ENCODE measurements at regions not wholly inside any gene's neighbourhood (a gene's known extent, or its start where the extent isn't known, plus 50 kb on each side); places are given as distances from the start of the nearest gene placed in this dataset.
A peak's percentile ranks its signal among the peaks of the same experiment; 100 is the strongest.

DNA sequence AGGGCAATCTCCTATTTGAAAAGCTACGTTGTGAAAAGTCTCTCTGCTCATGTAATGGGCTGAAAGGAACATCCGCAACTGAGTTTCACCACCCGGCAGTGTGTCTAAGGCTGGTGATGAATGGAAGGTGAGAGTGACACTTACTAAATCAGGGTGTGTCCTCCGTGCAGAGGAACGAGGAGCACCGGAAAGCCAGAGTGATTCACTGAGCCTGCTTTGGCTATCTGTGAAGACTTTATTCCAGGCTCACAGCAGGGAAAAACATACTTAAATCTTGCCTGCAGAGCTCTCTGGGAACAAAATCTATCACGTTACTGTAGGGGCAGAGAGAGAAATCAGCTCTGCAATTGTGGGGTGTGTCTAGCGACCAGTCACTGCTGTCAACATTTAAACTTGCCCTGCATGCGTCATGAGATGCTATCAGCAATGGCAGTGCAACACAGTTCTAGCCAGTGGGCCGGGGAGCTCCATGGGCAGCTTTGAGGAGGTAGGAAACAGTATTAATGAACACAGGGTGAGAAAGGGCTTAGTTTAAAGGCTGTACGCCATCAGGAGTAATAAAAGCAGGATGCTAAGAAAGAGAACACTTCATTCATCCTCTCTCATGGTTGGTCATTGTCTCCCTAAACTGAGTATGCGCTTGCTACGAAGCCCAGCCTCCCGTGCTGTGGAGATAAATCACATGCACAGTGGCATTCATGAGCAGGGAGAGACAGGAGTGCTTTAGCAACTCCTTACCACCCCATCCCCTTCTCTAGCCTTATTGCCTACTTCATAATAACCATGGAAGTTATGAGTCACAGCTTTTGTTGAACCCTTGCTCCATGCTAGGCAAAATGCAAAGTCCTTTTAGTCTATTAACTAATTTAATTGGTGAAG, 542.7 kb upstream of the ADAMTS9 start:
- H3K9ac ChIP-seq (ENCODE audit: low read length): no peak overlapping the region
- H3K14ac ChIP-seq (ENCODE audit: low read length in 2 of 2): no peak overlapping the region
- peak overlapping the region; percentile 15 to 48 for H3K18ac ChIP-seq (ENCODE audit: low read depth in 1 of 2, low read length in 2 of 2)
- H4K91ac ChIP-seq (ENCODE audit: low read length): no peak overlapping the region
- peak; percentile 60 for DNase-seq
- H3K4ac ChIP-seq (ENCODE audit: low read depth in 1 of 2, low read length in 2 of 2): peak overlapping the region in 1 of 2 experiments; percentile 41
- 46% methylated on average over 14 of the region's 14 CpGs for WGBS
- no peak overlapping the region for H3K4me3 ChIP-seq (ENCODE audit: insufficient read depth in 1 of 2, low read depth in 1 of 2, low read length in 2 of 2)
- no peak overlapping the region for H3K23ac ChIP-seq (ENCODE audit: low read length in 2 of 2)
- H3K79me1 ChIP-seq (replicated peaks; ENCODE audit: low read length, poor library complexity, severe bottlenecking): no peaks in the 10 kb centered on the region
- H3K9me3 ChIP-seq (ENCODE audit: control insufficient read depth, low read length): no peaks in the 10 kb centered on the region
- H3K27me3 ChIP-seq (ENCODE audit: control insufficient read depth in 1 of 2, insufficient read depth in 1 of 2, low read length in 2 of 2): no peaks in the 10 kb centered on the region
- no peak overlapping the region for H2BK5ac ChIP-seq (ENCODE audit: low read depth, low read length, poor library complexity, severe bottlenecking)
- peak overlapping the region in 1 of 2 experiments; percentile 50 for H2BK12ac ChIP-seq (ENCODE audit: low read length in 2 of 2)
- H3K4me2 ChIP-seq (ENCODE audit: low read length, poor library complexity, severe bottlenecking): no peak overlapping the region
- no peaks in the 10 kb centered on the region for H3K36me3 ChIP-seq (ENCODE audit: control insufficient read depth in 1 of 2, insufficient read depth in 2 of 2, low read depth in 1 of 2, low read length in 2 of 2)
- no peak overlapping the region for H2BK15ac ChIP-seq (ENCODE audit: low read depth, poor library complexity, severe bottlenecking)
- no peak overlapping the region for H2AFZ ChIP-seq (ENCODE audit: low read depth, low read length)
- H4K8ac ChIP-seq (ENCODE audit: low read length): no peak overlapping the region
- no peak overlapping the region for H3K27ac ChIP-seq (ENCODE audit: low read length, poor library complexity, severe bottlenecking)
- H2BK120ac ChIP-seq (ENCODE audit: low read depth, low read length): no peak overlapping the region
- no peak overlapping the region for H2AK5ac ChIP-seq (ENCODE audit: low read length, severe bottlenecking)
- H3K4me1 ChIP-seq (ENCODE audit: control insufficient read depth, insufficient read depth, low read depth, low read length): no peaks in the 10 kb centered on the region

DNA sequence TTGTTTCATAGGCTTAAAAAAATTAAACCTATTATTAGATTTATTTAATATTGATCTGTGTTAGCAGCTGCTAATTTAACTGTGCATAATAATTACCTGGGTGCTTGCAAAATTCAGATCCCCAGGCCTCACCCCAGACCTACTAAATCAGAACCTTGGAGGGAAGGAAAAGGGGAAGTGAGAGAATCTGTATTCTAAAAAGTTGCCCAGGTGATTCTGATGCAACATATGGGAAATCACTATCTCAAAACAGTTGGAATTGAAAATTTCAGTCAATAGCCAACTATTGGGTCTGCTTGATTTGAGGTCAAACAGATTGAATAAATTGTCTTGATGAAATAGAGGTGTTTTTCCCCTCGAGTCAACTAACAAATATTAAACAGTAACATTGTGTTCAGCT, 538.5 kb upstream of the ADAMTS9 start:
- H3K36me3 ChIP-seq (ENCODE audit: control insufficient read depth in 1 of 2, insufficient read depth in 2 of 2, low read depth in 1 of 2, low read length in 2 of 2): no peaks in the 10 kb centered on the region
- no peak overlapping the region for H2AK5ac ChIP-seq (ENCODE audit: low read length, severe bottlenecking)
- H2BK12ac ChIP-seq (ENCODE audit: low read length in 2 of 2): no peak overlapping the region
- no peak overlapping the region for H4K8ac ChIP-seq (ENCODE audit: low read length)
- no peak overlapping the region for H2BK5ac ChIP-seq (ENCODE audit: low read depth, low read length, poor library complexity, severe bottlenecking)
- no peak overlapping the region for H3K4me3 ChIP-seq (ENCODE audit: insufficient read depth in 1 of 2, low read depth in 1 of 2, low read length in 2 of 2)
- no peak overlapping the region for H2BK15ac ChIP-seq (ENCODE audit: low read depth, poor library complexity, severe bottlenecking)
- H3K14ac ChIP-seq (ENCODE audit: low read length in 2 of 2): no peak overlapping the region
- no peak overlapping the region for H3K18ac ChIP-seq (ENCODE audit: low read depth in 1 of 2, low read length in 2 of 2)
- no peaks in the 10 kb centered on the region for H3K9me3 ChIP-seq (ENCODE audit: control insufficient read depth, low read length)
- WGBS: 50% methylated on average over 1 of the region's 1 CpG
- H2BK120ac ChIP-seq (ENCODE audit: low read depth, low read length): no peak overlapping the region
- no peak for DNase-seq
- no peaks in the 10 kb centered on the region for H3K27me3 ChIP-seq (ENCODE audit: control insufficient read depth in 1 of 2, insufficient read depth in 1 of 2, low read length in 2 of 2)
- no peak overlapping the region for H3K27ac ChIP-seq (ENCODE audit: low read length, poor library complexity, severe bottlenecking)
- no peak overlapping the region for H3K4me2 ChIP-seq (ENCODE audit: low read length, poor library complexity, severe bottlenecking)
- H3K4ac ChIP-seq (ENCODE audit: low read depth in 1 of 2, low read length in 2 of 2): no peak overlapping the region
- H3K4me1 ChIP-seq (ENCODE audit: control insufficient read depth, insufficient read depth, low read depth, low read length): no peaks in the 10 kb centered on the region
- H3K79me1 ChIP-seq (replicated peaks; ENCODE audit: low read length, poor library complexity, severe bottlenecking): no peaks in the 10 kb centered on the region
- no peak overlapping the region for H2AFZ ChIP-seq (ENCODE audit: low read depth, low read length)
- H4K91ac ChIP-seq (ENCODE audit: low read length): no peak overlapping the region
- H3K23ac ChIP-seq (ENCODE audit: low read length in 2 of 2): no peak overlapping the region
- no peak overlapping the region for H3K9ac ChIP-seq (ENCODE audit: low read length)

DNA sequence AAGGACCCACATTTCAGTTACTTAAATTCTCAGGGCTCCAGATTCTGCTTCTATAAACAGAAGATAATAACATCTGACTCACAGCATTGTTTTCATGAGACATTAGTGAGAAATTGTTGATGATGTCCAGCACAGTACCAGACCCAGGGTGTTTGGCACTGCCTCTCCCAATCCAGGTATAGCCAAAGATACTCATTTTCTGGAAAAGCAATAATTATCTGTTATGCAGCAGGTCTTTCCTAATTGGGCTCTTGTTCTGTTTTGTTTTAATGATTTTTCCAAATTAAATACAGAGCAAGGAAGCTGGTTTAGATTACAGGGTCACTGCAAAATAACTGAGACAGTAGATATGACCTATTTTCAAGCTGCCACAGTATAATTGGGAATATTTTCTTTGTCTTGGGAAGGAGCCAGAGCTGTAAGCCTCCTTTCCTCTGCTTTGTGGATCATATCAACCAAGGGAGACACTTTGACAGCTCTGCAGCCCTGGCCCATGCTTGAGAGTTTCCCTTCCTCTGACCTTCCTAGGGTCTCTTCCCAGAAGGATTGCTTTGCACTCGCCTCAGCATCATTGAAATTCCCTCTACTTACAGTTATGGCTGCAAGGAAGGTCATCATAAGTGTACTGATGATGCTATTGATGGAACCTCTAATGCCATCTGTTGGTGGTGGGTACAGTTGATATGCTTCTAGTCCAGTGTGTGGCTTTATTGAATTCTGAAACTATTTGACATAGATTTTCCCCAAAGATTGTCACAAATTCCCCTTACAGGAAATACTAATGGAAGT, 522.4 kb upstream of the ADAMTS9 start:
- Histone ChIP-seq H2BK15ac (ENCODE audit: low read depth, poor library complexity, severe bottlenecking) (no peak overlapping the region), H2BK12ac (ENCODE audit: low read length in 2 of 2) (no peak overlapping the region), H3K14ac (ENCODE audit: low read length in 2 of 2) (no peak overlapping the region), H3K36me3 (ENCODE audit: control insufficient read depth in 1 of 2, insufficient read depth in 2 of 2, low read depth in 1 of 2, low read length in 2 of 2) (no peaks in the 10 kb centered on the region), H2BK5ac (ENCODE audit: low read depth, low read length, poor library complexity, severe bottlenecking) (no peak overlapping the region), H3K9ac (ENCODE audit: low read length) (no peak overlapping the region), H3K79me1 (replicated peaks; ENCODE audit: low read length, poor library complexity, severe bottlenecking) (no peaks in the 10 kb centered on the region), H3K4me2 (ENCODE audit: low read length, poor library complexity, severe bottlenecking) (no peak overlapping the region), H3K27me3 (ENCODE audit: control insufficient read depth in 1 of 2, insufficient read depth in 1 of 2, low read length in 2 of 2) (peaks cover 0 to 3% of the 10 kb centered on the region in 2 experiments), H3K27ac (ENCODE audit: low read length, poor library complexity, severe bottlenecking) (no peak overlapping the region), H3K4ac (ENCODE audit: low read depth in 1 of 2, low read length in 2 of 2) (no peak overlapping the region), H3K18ac (ENCODE audit: low read depth in 1 of 2, low read length in 2 of 2) (peak overlapping the region in 1 of 2 experiments; percentile 50), H2BK120ac (ENCODE audit: low read depth, low read length) (no peak overlapping the region), H4K8ac (ENCODE audit: low read length) (peak overlapping the region; percentile 7), H2AFZ (ENCODE audit: low read depth, low read length) (no peak overlapping the region), H2AK5ac (ENCODE audit: low read length, severe bottlenecking) (no peak overlapping the region), H4K91ac (ENCODE audit: low read length) (peak overlapping the region; percentile 3), H3K23ac (ENCODE audit: low read length in 2 of 2) (no peak overlapping the region), H3K9me3 (ENCODE audit: control insufficient read depth, low read length) (no peaks in the 10 kb centered on the region), H3K4me1 (ENCODE audit: control insufficient read depth, insufficient read depth, low read depth, low read length) (no peaks in the 10 kb centered on the region), H3K4me3 (ENCODE audit: insufficient read depth in 1 of 2, low read depth in 1 of 2, low read length in 2 of 2) (no peak overlapping the region)
- peak; percentile 68 for DNase-seq
- no CpG with 5 or more reads among the region's 1 CpG for WGBS

DNA sequence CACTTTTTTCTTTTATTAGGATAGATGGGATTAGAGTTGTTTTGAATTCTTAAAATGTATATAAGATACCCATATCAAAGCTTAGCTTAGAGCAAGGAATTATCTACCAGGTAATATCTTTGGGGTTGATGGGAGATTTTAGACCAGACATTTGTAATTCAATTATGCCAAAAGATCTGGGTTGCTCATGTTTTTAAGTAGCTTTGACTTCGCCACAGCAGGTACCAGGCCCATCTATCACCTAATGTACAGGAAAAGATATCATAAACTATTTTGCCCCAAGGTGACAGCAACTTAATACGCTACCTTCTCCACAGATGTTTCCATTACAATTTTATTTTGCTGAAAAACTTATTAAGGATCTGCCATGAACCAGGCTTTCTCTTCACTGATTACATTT, 514.6 kb upstream of the ADAMTS9 start:
- H3K14ac ChIP-seq (ENCODE audit: low read length in 2 of 2): no peak overlapping the region
- WGBS: 88% methylated on average over 2 of the region's 2 CpGs

More for the DNA sequence above, 514.6 kb upstream of the ADAMTS9 start:
- H3K4me1 ChIP-seq (ENCODE audit: control insufficient read depth, insufficient read depth, low read depth, low read length): no peaks in the 10 kb centered on the region
- no peak overlapping the region for H3K18ac ChIP-seq (ENCODE audit: low read depth in 1 of 2, low read length in 2 of 2)
- H3K79me1 ChIP-seq (replicated peaks; ENCODE audit: low read length, poor library complexity, severe bottlenecking): no peaks in the 10 kb centered on the region
- no peak overlapping the region for H4K91ac ChIP-seq (ENCODE audit: low read length)
- no peaks in the 10 kb centered on the region for H3K9me3 ChIP-seq (ENCODE audit: control insufficient read depth, low read length)
- H3K4me3 ChIP-seq (ENCODE audit: insufficient read depth in 1 of 2, low read depth in 1 of 2, low read length in 2 of 2): no peak overlapping the region
- H3K36me3 ChIP-seq (ENCODE audit: control insufficient read depth in 1 of 2, insufficient read depth in 2 of 2, low read depth in 1 of 2, low read length in 2 of 2): no peaks in the 10 kb centered on the region
- peaks cover 2 to 3% of the 10 kb centered on the region in 2 experiments for H3K27me3 ChIP-seq (ENCODE audit: control insufficient read depth in 1 of 2, insufficient read depth in 1 of 2, low read length in 2 of 2)
- no peak overlapping the region for H3K9ac ChIP-seq (ENCODE audit: low read length)
- no peak overlapping the region for H3K4ac ChIP-seq (ENCODE audit: low read depth in 1 of 2, low read length in 2 of 2)
- H3K4me2 ChIP-seq (ENCODE audit: low read length, poor library complexity, severe bottlenecking): no peak overlapping the region
- no peak overlapping the region for H3K27ac ChIP-seq (ENCODE audit: low read length, poor library complexity, severe bottlenecking)
- H3K23ac ChIP-seq (ENCODE audit: low read length in 2 of 2): no peak overlapping the region
- H2BK5ac ChIP-seq (ENCODE audit: low read depth, low read length, poor library complexity, severe bottlenecking): no peak overlapping the region
- H2AFZ ChIP-seq (ENCODE audit: low read depth, low read length): no peak overlapping the region
- H4K8ac ChIP-seq (ENCODE audit: low read length): no peak overlapping the region
- H2BK12ac ChIP-seq (ENCODE audit: low read length in 2 of 2): no peak overlapping the region
- DNase-seq: no peak
- H2BK120ac ChIP-seq (ENCODE audit: low read depth, low read length): no peak overlapping the region
- no peak overlapping the region for H2AK5ac ChIP-seq (ENCODE audit: low read length, severe bottlenecking)
- H2BK15ac ChIP-seq (ENCODE audit: low read depth, poor library complexity, severe bottlenecking): no peak overlapping the region
